GM21717 (cell line): ENCODE measurements at regions not wholly inside any gene's neighbourhood (a gene's known extent, or its start where the extent isn't known, plus 50 kb on each side); places are given as distances from the start of the nearest gene placed in this dataset.
"Not testable (repeated sequence)": the region's sequence is repeated elsewhere in the genome, so short reads cannot be mapped to it uniquely, and the experiment has no call there.

Experiments used
- ATAC-seq: cut with Tn5 transposase; IDR thresholded peaks from one replicate; pipeline ENCODE4 v1.9.1; 2021; ENCODE audit warnings: mild to moderate bottlenecking, moderate library complexity; ENCODE audit not compliant: unreplicated experiment

- ATAC-seq = no peak
These were observed 881.4 kb upstream of the CHORDC1 start for GRCh38 chr11:91104237-91104636.

- ATAC-seq = no peak
These were observed 877.6 kb upstream of the CHORDC1 start for GRCh38 chr11:91100427-91100826.

GRCh38 chr11:91097083-91097482 lies 874.2 kb upstream of the CHORDC1 start:
- no peak for ATAC-seq

GRCh38 chr11:91093141-91093540 lies 870.3 kb upstream of the CHORDC1 start:
- ATAC-seq = no peak

- no peak for ATAC-seq
These were observed 868.7 kb upstream of the CHORDC1 start for GRCh38 chr11:91091563-91091962.

- ATAC-seq = no peak
These were observed 863.2 kb upstream of the CHORDC1 start for GRCh38 chr11:91086028-91086427.

GRCh38 chr11:91082255-91082654 lies 859.4 kb upstream of the CHORDC1 start:
- no peak for ATAC-seq

GRCh38 chr11:91081440-91082043 lies 858.7 kb upstream of the CHORDC1 start:
- ATAC-seq = no peak

- ATAC-seq = no peak
These were observed 855.4 kb upstream of the CHORDC1 start for GRCh38 chr11:91078221-91078620.

- no peak for ATAC-seq
These were observed 852.3 kb upstream of the CHORDC1 start for GRCh38 chr11:91075032-91075695.

GRCh38 chr11:91067666-91068065 lies 844.8 kb upstream of the CHORDC1 start:
- no peak for ATAC-seq

- ATAC-seq = no peak
These were observed 843.7 kb upstream of the CHORDC1 start for GRCh38 chr11:91066456-91067047.

- not testable (repeated sequence) for ATAC-seq
These were observed 840.5 kb upstream of the CHORDC1 start for GRCh38 chr11:91063399-91063798.

- ATAC-seq = no peak
These were observed 825.0 kb upstream of the CHORDC1 start for GRCh38 chr11:91047882-91048281.

- no peak for ATAC-seq
These were observed 823.4 kb upstream of the CHORDC1 start for GRCh38 chr11:91046261-91046660.

GRCh38 chr11:91041626-91042025 lies 818.8 kb upstream of the CHORDC1 start:
- no peak for ATAC-seq

GRCh38 chr11:91023731-91024130 lies 800.9 kb upstream of the CHORDC1 start:
- ATAC-seq = no peak

- ATAC-seq = no peak
These were observed 788.7 kb upstream of the CHORDC1 start for GRCh38 chr11:91011503-91011902.

- ATAC-seq = no peak
These were observed 782.6 kb upstream of the CHORDC1 start for GRCh38 chr11:91005458-91005857.

- no peak for ATAC-seq
These were observed 774.4 kb upstream of the CHORDC1 start for GRCh38 chr11:90997241-90997640.

- ATAC-seq = not testable (repeated sequence)
These were observed 749.3 kb upstream of the CHORDC1 start for GRCh38 chr11:90972159-90972558.

GRCh38 chr11:90947930-90948329 lies 725.1 kb upstream of the CHORDC1 start:
- no peak for ATAC-seq
